ENCODE measurements at regions not wholly inside any gene's neighbourhood (a gene's known extent, or its start where the extent isn't known, plus 50 kb on each side); places are given as distances from the start of the nearest gene placed in this dataset.
A peak's percentile ranks its signal among the peaks of the same experiment; 100 is the strongest.
"Not testable (repeated sequence)": the region's sequence is repeated elsewhere in the genome, so short reads cannot be mapped to it uniquely, and the experiment has no call there.

DNA sequence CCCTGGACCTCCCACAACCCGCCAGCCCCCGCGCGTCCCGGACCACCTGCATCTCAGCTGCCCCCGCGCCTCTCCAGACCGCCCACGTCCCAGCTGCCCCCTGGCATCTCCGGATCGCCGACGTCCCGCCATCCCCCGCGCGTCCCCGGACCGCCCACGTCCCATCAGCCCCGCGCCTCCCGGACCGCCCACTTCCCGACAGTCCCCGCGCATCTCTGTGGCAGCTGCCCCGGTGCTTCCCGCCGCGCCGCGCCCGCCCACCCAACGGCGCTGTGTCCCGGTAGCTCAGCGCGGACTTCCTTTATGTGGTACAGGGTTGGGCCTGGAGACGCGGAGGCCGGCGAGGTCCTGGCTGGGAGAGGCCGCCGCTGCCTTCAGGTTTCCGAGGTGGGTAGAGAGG, 874.9 kb downstream of the TMEM121 start:
- peaks cover 11% of the 10 kb centered on the region for H3K9me3 ChIP-seq (ENCODE audit: insufficient read depth, low read depth, low read length)
- not testable (repeated sequence) for H3K27me3 ChIP-seq (ENCODE audit: insufficient read depth, low read length); H3K79me1 ChIP-seq (ENCODE audit: low read length); H3K4me3 ChIP-seq (ENCODE audit: low read depth, low read length); H3K27ac ChIP-seq (ENCODE audit: low read depth, low read length); H3K4me1 ChIP-seq (ENCODE audit: control insufficient read depth in 1 of 2, insufficient read depth in 2 of 2, low read length in 2 of 2); H2AK5ac ChIP-seq (ENCODE audit: low read length); H2BK5ac ChIP-seq (ENCODE audit: low read depth, low read length, poor library complexity); H3K9ac ChIP-seq (ENCODE audit: low read length); H3K18ac ChIP-seq (ENCODE audit: low read length); H4K12ac ChIP-seq (ENCODE audit: low read depth, low read length); DNase-seq; H2BK120ac ChIP-seq (ENCODE audit: insufficient read depth, low read length, poor library complexity); H3K4me2 ChIP-seq (ENCODE audit: low read length); H4K91ac ChIP-seq (ENCODE audit: low read depth, low read length); H3K23ac ChIP-seq (ENCODE audit: low read length); H4K8ac ChIP-seq (ENCODE audit: low read depth, low read length); H3K36me3 ChIP-seq (ENCODE audit: control insufficient read depth in 1 of 2, insufficient read depth in 2 of 2, low read length in 2 of 2); H2BK12ac ChIP-seq (ENCODE audit: low read length); H3K14ac ChIP-seq (ENCODE audit: low read length); H3K79me2 ChIP-seq (ENCODE audit: control insufficient read depth, insufficient read depth, low read length, poor library complexity); H3K4ac ChIP-seq (ENCODE audit: low read depth, low read length); H2AFZ ChIP-seq (ENCODE audit: insufficient read depth, low read length, poor library complexity)
- no CpG with 5 or more reads among the region's 46 CpGs for WGBS (ENCODE audit: extremely low coverage, insufficient coverage, insufficient read length)

DNA sequence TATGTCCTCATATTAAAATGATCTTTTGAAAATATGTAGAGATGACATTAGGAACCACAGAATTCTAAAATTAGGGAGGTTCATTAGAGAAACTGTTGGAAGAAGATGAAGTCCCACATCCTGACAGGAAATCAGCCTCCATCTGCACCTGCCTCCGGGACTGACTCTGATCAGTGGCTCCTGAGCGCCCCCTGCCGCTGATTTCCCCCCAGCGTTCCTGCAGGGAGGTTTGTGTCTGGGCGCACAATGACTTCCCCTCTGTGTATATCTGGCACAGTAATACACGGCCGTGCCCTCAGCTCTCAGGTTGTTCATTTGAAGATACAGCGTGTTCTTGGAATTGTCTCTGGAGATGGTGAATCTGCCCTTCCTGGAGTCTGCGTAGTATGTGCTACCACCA, 883.8 kb downstream of the TMEM121 start:
- H3K27ac ChIP-seq (ENCODE audit: low read depth, low read length); H3K79me2 ChIP-seq (ENCODE audit: control insufficient read depth, insufficient read depth, low read length, poor library complexity): not testable (repeated sequence)

DNA sequence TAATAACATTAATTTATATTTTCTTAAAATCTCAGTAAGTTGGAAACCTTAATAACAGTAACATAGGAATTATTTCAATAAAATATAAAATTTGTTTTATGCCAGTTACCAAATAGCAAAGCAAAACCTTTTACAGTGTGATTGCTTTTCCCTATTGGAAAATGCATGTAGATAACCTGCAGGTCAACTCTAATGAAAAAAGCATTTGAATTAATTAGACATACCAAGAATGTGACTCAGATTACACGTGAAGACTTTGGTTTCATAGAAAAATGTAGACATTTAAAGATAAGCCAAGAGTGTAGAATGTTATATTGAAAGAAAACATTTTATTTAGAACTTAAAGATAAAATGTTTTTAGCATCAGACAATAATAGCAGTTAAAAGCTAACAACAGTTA, 888.1 kb downstream of the TMEM121 start:
- H3K23ac ChIP-seq (ENCODE audit: low read length), result no peak overlapping the region
- H3K9ac ChIP-seq (ENCODE audit: low read length), result no peak overlapping the region
- no peak for DNase-seq
- no peak overlapping the region for H2AFZ ChIP-seq (ENCODE audit: insufficient read depth, low read length, poor library complexity)
- peaks cover 15% of the 10 kb centered on the region for H3K9me3 ChIP-seq (ENCODE audit: insufficient read depth, low read depth, low read length)
- H2AK5ac ChIP-seq (ENCODE audit: low read length), result no peak overlapping the region
- no peak overlapping the region for H4K8ac ChIP-seq (ENCODE audit: low read depth, low read length)
- no CpG with 5 or more reads among the region's 1 CpG for WGBS (ENCODE audit: extremely low coverage, insufficient coverage, insufficient read length)
- no peak overlapping the region for H3K4me3 ChIP-seq (ENCODE audit: low read depth, low read length)
- no peaks in the 10 kb centered on the region for H3K79me2 ChIP-seq (ENCODE audit: control insufficient read depth, insufficient read depth, low read length, poor library complexity)
- H3K27ac ChIP-seq (ENCODE audit: low read depth, low read length), result no peak overlapping the region
- H3K4me1 ChIP-seq (ENCODE audit: control insufficient read depth in 1 of 2, insufficient read depth in 2 of 2, low read length in 2 of 2), result no peaks in the 10 kb centered on the region
- no peaks in the 10 kb centered on the region for H3K27me3 ChIP-seq (ENCODE audit: insufficient read depth, low read length)
- no peaks in the 10 kb centered on the region for H3K79me1 ChIP-seq (ENCODE audit: low read length)
- no peak overlapping the region for H2BK12ac ChIP-seq (ENCODE audit: low read length)
- H2BK120ac ChIP-seq (ENCODE audit: insufficient read depth, low read length, poor library complexity), result no peak overlapping the region
- no peak overlapping the region for H4K12ac ChIP-seq (ENCODE audit: low read depth, low read length)
- H4K91ac ChIP-seq (ENCODE audit: low read depth, low read length), result no peak overlapping the region
- no peak overlapping the region for H3K4me2 ChIP-seq (ENCODE audit: low read length)
- no peak overlapping the region for H3K18ac ChIP-seq (ENCODE audit: low read length)
- no peak overlapping the region for H3K4ac ChIP-seq (ENCODE audit: low read depth, low read length)
- no peak overlapping the region for H3K14ac ChIP-seq (ENCODE audit: low read length)
- no peak overlapping the region for H2BK5ac ChIP-seq (ENCODE audit: low read depth, low read length, poor library complexity)
- no peaks in the 10 kb centered on the region for H3K36me3 ChIP-seq (ENCODE audit: control insufficient read depth in 1 of 2, insufficient read depth in 2 of 2, low read length in 2 of 2)

More for the DNA sequence above, 883.8 kb downstream of the TMEM121 start:
- not testable (repeated sequence) for H3K4me1 ChIP-seq (ENCODE audit: control insufficient read depth in 1 of 2, insufficient read depth in 2 of 2, low read length in 2 of 2); H2BK12ac ChIP-seq (ENCODE audit: low read length); DNase-seq; H3K18ac ChIP-seq (ENCODE audit: low read length); H2BK5ac ChIP-seq (ENCODE audit: low read depth, low read length, poor library complexity); H2AFZ ChIP-seq (ENCODE audit: insufficient read depth, low read length, poor library complexity); H3K23ac ChIP-seq (ENCODE audit: low read length); H3K9me3 ChIP-seq (ENCODE audit: insufficient read depth, low read depth, low read length); H3K27me3 ChIP-seq (ENCODE audit: insufficient read depth, low read length); H3K79me1 ChIP-seq (ENCODE audit: low read length); H2BK120ac ChIP-seq (ENCODE audit: insufficient read depth, low read length, poor library complexity); H4K12ac ChIP-seq (ENCODE audit: low read depth, low read length); H3K4me3 ChIP-seq (ENCODE audit: low read depth, low read length); H3K36me3 ChIP-seq (ENCODE audit: control insufficient read depth in 1 of 2, insufficient read depth in 2 of 2, low read length in 2 of 2); H4K91ac ChIP-seq (ENCODE audit: low read depth, low read length); H3K14ac ChIP-seq (ENCODE audit: low read length); H4K8ac ChIP-seq (ENCODE audit: low read depth, low read length); H2AK5ac ChIP-seq (ENCODE audit: low read length); H3K9ac ChIP-seq (ENCODE audit: low read length); H3K4me2 ChIP-seq (ENCODE audit: low read length); H3K4ac ChIP-seq (ENCODE audit: low read depth, low read length)
- WGBS (ENCODE audit: extremely low coverage, insufficient coverage, insufficient read length), result no CpG with 5 or more reads among the region's 9 CpGs

DNA sequence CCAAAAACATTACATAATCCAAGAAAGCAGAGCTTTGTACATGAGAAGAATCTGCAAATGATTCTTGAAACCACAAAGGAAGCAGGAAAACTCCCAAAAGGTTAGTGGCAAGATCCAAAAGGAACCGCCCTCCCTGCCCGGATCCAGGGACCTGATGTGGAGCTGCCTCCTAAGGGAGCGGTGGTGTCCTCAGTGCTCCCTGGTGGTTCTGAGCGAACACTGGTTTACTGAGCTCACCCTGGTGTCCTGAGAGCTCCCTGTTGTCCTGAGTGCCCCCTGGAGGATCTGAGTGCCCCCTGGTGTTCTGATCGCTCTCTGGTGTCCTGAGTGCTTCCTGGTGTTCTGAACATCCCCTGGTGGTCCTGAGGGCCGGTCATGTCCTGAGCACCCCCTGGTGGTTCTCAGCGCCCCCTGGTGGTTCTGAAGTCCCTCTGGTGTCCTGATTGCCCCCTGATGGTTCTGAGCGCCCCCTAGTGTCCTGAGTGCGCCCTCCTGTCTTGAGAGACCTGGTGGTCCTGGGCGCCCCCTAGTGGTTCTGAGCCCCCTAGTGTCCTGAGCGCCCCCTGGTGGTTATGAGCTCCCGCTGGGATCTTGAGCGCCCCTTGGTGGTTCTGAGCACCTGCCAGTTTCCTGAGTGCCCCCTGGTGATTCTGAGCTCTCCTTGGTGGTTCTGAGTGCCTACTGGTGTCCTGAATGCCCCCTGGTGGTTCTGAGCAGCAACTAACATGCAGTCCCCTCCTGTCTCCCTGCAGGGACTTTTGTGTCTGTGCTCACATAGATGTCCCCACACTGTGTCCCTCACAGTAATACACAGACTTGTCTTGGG, 891.1 kb downstream of the TMEM121 start:
- WGBS (ENCODE audit: extremely low coverage, insufficient coverage, insufficient read length), result no CpG with 5 or more reads among the region's 13 CpGs
- no peak overlapping the region for H3K14ac ChIP-seq (ENCODE audit: low read length)
- DNase-seq, result peak; percentile 26 to 49
- peaks cover 12% of the 10 kb centered on the region for H3K9me3 ChIP-seq (ENCODE audit: insufficient read depth, low read depth, low read length)
- no peak overlapping the region for H4K12ac ChIP-seq (ENCODE audit: low read depth, low read length)
- H3K18ac ChIP-seq (ENCODE audit: low read length), result no peak overlapping the region
- no peak overlapping the region for H4K8ac ChIP-seq (ENCODE audit: low read depth, low read length)
- H2BK120ac ChIP-seq (ENCODE audit: insufficient read depth, low read length, poor library complexity), result no peak overlapping the region
- no peak overlapping the region for H3K9ac ChIP-seq (ENCODE audit: low read length)
- no peak overlapping the region for H2BK12ac ChIP-seq (ENCODE audit: low read length)
- no peak overlapping the region for H3K4ac ChIP-seq (ENCODE audit: low read depth, low read length)
- no peak overlapping the region for H2AK5ac ChIP-seq (ENCODE audit: low read length)
- H3K79me1 ChIP-seq (ENCODE audit: low read length), result no peaks in the 10 kb centered on the region
- H4K91ac ChIP-seq (ENCODE audit: low read depth, low read length), result no peak overlapping the region
- no peak overlapping the region for H2BK5ac ChIP-seq (ENCODE audit: low read depth, low read length, poor library complexity)
- H3K79me2 ChIP-seq (ENCODE audit: control insufficient read depth, insufficient read depth, low read length, poor library complexity), result no peaks in the 10 kb centered on the region
- H2AFZ ChIP-seq (ENCODE audit: insufficient read depth, low read length, poor library complexity), result no peak overlapping the region
- H3K23ac ChIP-seq (ENCODE audit: low read length), result no peak overlapping the region
- H3K27me3 ChIP-seq (ENCODE audit: insufficient read depth, low read length), result no peaks in the 10 kb centered on the region
- no peak overlapping the region for H3K4me3 ChIP-seq (ENCODE audit: low read depth, low read length)
- H3K36me3 ChIP-seq (ENCODE audit: control insufficient read depth in 1 of 2, insufficient read depth in 2 of 2, low read length in 2 of 2), result no peaks in the 10 kb centered on the region
- no peak overlapping the region for H3K27ac ChIP-seq (ENCODE audit: low read depth, low read length)
- H3K4me2 ChIP-seq (ENCODE audit: low read length), result no peak overlapping the region
- no peaks in the 10 kb centered on the region for H3K4me1 ChIP-seq (ENCODE audit: control insufficient read depth in 1 of 2, insufficient read depth in 2 of 2, low read length in 2 of 2)
